Uterus (tissue), 3 donors: ENCODE measurements at regions not wholly inside any gene's neighbourhood (a gene's known extent, or its start where the extent isn't known, plus 50 kb on each side); places are given as distances from the start of the nearest gene placed in this dataset.

Experiments
- DNase-seq, 2 donors: peaks; one replicate each; pipeline ENCODE4 v3.0.0-alpha.2; 2019 to 2020
- H3K27ac ChIP-seq, 2 donors: fragments of 200-600 bp; sonication (generic); 1 replicate in 1 of 2; 2 replicates in 1 of 2; pipeline ENCODE4 v1.5.1; 2016 to 2018
- H3K27me3 ChIP-seq, 2 donors: fragments of 200-600 bp; sonication (generic); one replicate each; pipeline ENCODE4 v1.5.1; 2018 to 2019; ENCODE audit warnings: control low read depth in 1 of 2
- H3K36me3 ChIP-seq, 2 donors: fragments of 200-600 bp; sonication (generic); one replicate each; pipeline ENCODE4 v1.5.1; 2019; ENCODE audit warnings: control low read depth in 1 of 2
- H3K4me1 ChIP-seq, 2 donors: fragments of 200-600 bp; sonication (generic); one replicate each; pipeline ENCODE4 v1.5.1; 2018 to 2019; ENCODE audit warnings: control low read depth in 1 of 2
- H3K4me3 ChIP-seq, 2 donors: fragments of 200-600 bp; sonication (generic); 1 replicate in 1 of 2; 2 replicates in 1 of 2; pipeline ENCODE4 v1.5.1; 2018 to 2019; ENCODE audit warnings: mild to moderate bottlenecking in 1 of 2
- H3K9me3 ChIP-seq, 2 donors: fragments of 200-600 bp; sonication (generic); one replicate each; pipeline ENCODE4 v1.5.1; 2019; ENCODE audit warnings: control low read depth in 1 of 2
- CTCF ChIP-seq, 4 experiments: fragments of 200-600 bp in 2 of 4; fragments of 450-650 bp in 2 of 4; sonication (generic) in 2 of 4; IDR thresholded peaks; one replicate each; pipeline ENCODE4 v1.5.1; 2016 to 2019; ENCODE audit warnings: antibody characterized with exemption in 4 of 4, mild to moderate bottlenecking in 2 of 4, moderate library complexity in 1 of 4
- POLR2A ChIP-seq, 2 donors: fragments of 450-650 bp; IDR thresholded peaks; one replicate each; pipeline ENCODE4 v1.6.1; 2016; ENCODE audit warnings: antibody characterized with exemption in 2 of 2, mild to moderate bottlenecking in 1 of 2, moderate library complexity in 1 of 2
- intact Hi-C: fragments of 100-400 bp; cut with DNase I; formaldehyde crosslinking; loops from one replicate; pipeline ENCODE4 v1.15.1; 2023; ENCODE audit warnings: low total_unique reads
- donor health status: DM: yes; HTN: yes; CAD: no.

GRCh38 chr17:36707904-36708303, 106.5 kb downstream of the MRM1 start:
- H3K36me3 ChIP-seq: no peaks in the 10 kb centered on the region
- H3K9me3 ChIP-seq: no peaks in the 10 kb centered on the region
- intact Hi-C loops: no loop called here
- no peaks in the 10 kb centered on the region for H3K4me1 ChIP-seq
- DNase-seq: no peak
- no peak overlapping the region for H3K27ac ChIP-seq
- TF ChIP-seq POLR2A (IDR thresholded peaks at IDR 0.05): no peak
- TF ChIP-seq CTCF (IDR thresholded peaks at IDR 0.05): no peak
- H3K27me3 ChIP-seq: peaks cover 0 to 3% of the 10 kb centered on the region in 2 donors
- no peak overlapping the region for H3K4me3 ChIP-seq

DNA sequence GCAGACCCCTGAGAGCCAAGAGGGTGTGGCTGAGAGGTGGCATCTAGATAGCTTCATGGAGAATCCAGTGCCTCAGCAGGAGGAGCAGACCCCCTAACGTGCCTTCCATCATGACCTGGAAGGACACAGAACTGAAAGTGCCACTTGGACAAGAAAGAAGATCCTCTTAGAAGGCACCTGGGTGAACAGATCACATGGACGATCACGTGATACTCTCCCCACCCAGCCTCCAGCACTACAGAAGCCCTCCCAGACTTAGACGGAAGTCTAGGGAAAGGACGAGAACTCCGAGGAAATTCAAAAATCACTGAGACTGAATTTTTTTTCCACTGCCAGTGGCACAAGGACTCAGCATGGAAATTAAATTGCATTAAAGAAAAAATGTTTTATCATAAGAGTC, 113.4 kb downstream of the MRM1 start:
- TF ChIP-seq CTCF (IDR thresholded peaks at IDR 0.05) (no peak), POLR2A (IDR thresholded peaks at IDR 0.05) (no peak)
- intact Hi-C loops: no loop called here
- no peaks in the 10 kb centered on the region for H3K27me3 ChIP-seq

GRCh38 chr17:36715951-36716350, 114.6 kb downstream of the MRM1 start:
- Histone ChIP-seq H3K9me3 (no peaks in the 10 kb centered on the region), H3K36me3 (no peaks in the 10 kb centered on the region), H3K27me3 (no peaks in the 10 kb centered on the region), H3K4me3 (no peak overlapping the region), H3K4me1 (no peaks in the 10 kb centered on the region), H3K27ac (no peak overlapping the region)
- intact Hi-C loops: no loop called here
- no peak for DNase-seq
- TF ChIP-seq CTCF (IDR thresholded peaks at IDR 0.05) (no peak), POLR2A (IDR thresholded peaks at IDR 0.05) (no peak)

More for the DNA sequence above, 113.4 kb downstream of the MRM1 start:
- H3K27ac ChIP-seq: no peak overlapping the region
- H3K36me3 ChIP-seq: no peaks in the 10 kb centered on the region
- H3K4me3 ChIP-seq: no peak overlapping the region
- no peak for DNase-seq
- no peaks in the 10 kb centered on the region for H3K9me3 ChIP-seq
- no peaks in the 10 kb centered on the region for H3K4me1 ChIP-seq

DNA sequence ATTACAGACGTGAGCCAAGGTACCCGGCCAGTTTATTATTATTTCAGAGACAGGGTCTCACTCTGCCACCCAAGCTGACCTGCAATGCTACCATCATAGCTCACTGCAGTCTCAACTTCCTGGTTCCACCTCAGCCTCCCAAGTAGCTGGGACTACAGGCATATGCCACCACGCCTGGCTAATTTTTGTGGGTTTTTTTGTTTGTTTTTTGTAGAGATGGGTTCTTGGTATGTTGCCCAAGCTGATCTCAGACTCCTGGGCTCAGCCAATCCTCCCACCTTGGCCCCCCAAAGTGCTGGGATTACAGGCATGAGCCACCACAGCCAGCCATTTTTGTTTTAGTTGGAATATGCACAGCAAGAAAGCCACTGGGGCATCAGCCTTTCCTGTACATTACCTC, 115.7 kb downstream of the MRM1 start:
- no peak for DNase-seq
- Histone ChIP-seq H3K4me1 (no peaks in the 10 kb centered on the region), H3K4me3 (no peak overlapping the region), H3K27me3 (no peaks in the 10 kb centered on the region), H3K9me3 (no peaks in the 10 kb centered on the region), H3K36me3 (no peaks in the 10 kb centered on the region), H3K27ac (no peak overlapping the region)
- intact Hi-C loops: no loop called here
- TF ChIP-seq CTCF (IDR thresholded peaks at IDR 0.05) (no peak), POLR2A (IDR thresholded peaks at IDR 0.05) (no peak)

DNA sequence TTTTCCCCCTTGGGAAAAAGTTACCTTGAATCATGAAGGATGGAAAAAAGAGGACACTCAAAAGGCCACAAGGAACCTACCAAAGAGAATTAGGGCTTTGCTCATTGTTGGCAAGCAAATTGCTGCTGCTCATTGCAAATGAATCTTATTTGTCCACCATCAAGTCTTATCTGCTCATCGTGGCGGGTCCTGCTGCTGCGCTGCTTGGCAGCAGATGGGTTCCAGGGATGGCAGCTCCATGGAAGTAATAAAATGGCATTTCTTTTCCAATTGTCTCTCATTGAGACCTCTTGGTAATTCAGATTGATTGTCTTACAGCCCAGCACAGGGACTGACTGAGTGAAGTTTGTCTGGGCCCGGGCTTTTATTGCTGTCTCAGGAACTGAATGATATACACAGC, 118.7 kb downstream of the MRM1 start:
- no peaks in the 10 kb centered on the region for H3K27me3 ChIP-seq
- no peak for DNase-seq
- intact Hi-C loops: no loop called here
- no peaks in the 10 kb centered on the region for H3K36me3 ChIP-seq
- H3K4me3 ChIP-seq: no peak overlapping the region
- H3K9me3 ChIP-seq: no peaks in the 10 kb centered on the region
- H3K4me1 ChIP-seq: no peaks in the 10 kb centered on the region
- TF ChIP-seq POLR2A (IDR thresholded peaks at IDR 0.05): no peak
- no peak for TF ChIP-seq CTCF (IDR thresholded peaks at IDR 0.05)
- H3K27ac ChIP-seq: no peak overlapping the region
